PC-9 (cell line): ENCODE measurements at regions not wholly inside any gene's neighbourhood (a gene's known extent, or its start where the extent isn't known, plus 50 kb on each side); places are given as distances from the start of the nearest gene placed in this dataset.

Source experiments
- BruUV-seq: library from RNA; stranded (reverse); fragments of 400-500 nt; replicated peaks from 2 replicates; lab custom pipeline; 2021; lab: Mats Ljungman, UMichigan
- CTCF ChIA-PET: fragments of 300-600 bp; sonication (Branson Sonifier 250); formaldehyde crosslinking; loops from one replicate; lab custom pipeline; 2022; ENCODE audit warnings: antibody characterized with exemption; lab: Charles Lee
- POLR2A ChIA-PET: fragments of 300-600 bp; sonication (Branson Sonifier 250); formaldehyde crosslinking; loops from one replicate; lab custom pipeline; 2022; ENCODE audit warnings: antibody characterized with exemption; ENCODE audit not compliant: unreplicated experiment; lab: Charles Lee
- DNase-seq, 2 experiments: peaks; one replicate each; pipeline versions ENCODE4 v3.0.0 to v3.0.0-alpha.2; 2015 to 2022; ENCODE audit warnings: mixed read lengths in 1 of 2
- H2AFZ ChIP-seq: fragments of 200-600 bp; sonication (generic); 2 replicates; pipeline ENCODE4 v1.8.1; 2017; ENCODE audit warnings: antibody characterized with exemption
- H3F3A ChIP-seq: fragments of 200-600 bp; sonication (generic); 2 replicates; pipeline ENCODE4 v1.8.1; 2017; ENCODE audit warnings: antibody characterized with exemption, mild to moderate bottlenecking, low read depth; ENCODE audit not compliant: insufficient read depth
- H3K27ac ChIP-seq: fragments of 200-600 bp; sonication (generic); 2 replicates; pipeline ENCODE4 v1.6.1; 2016; ENCODE audit warnings: mixed run types
- H3K27me3 ChIP-seq: fragments of 200-600 bp; sonication (generic); 2 replicates; pipeline ENCODE4 v1.6.1; 2016; ENCODE audit warnings: low read depth, mixed run types; ENCODE audit not compliant: insufficient read depth
- H3K36me3 ChIP-seq: fragments of 200-600 bp; sonication (generic); 2 replicates; pipeline ENCODE4 v1.6.1; 2016; ENCODE audit warnings: low read depth, mixed run types
- H3K4me1 ChIP-seq: fragments of 200-600 bp; sonication (generic); replicated peaks from 2 replicates; pipeline ENCODE4 v1.6.1; 2016; ENCODE audit warnings: mixed run types; ENCODE audit not compliant: insufficient read depth
- H3K4me2 ChIP-seq: fragments of 200-600 bp; sonication (generic); 2 replicates; pipeline ENCODE4 v1.6.1; 2017; ENCODE audit warnings: mixed run types
- H3K4me3 ChIP-seq: fragments of 200-600 bp; sonication (generic); 2 replicates; pipeline ENCODE4 v1.6.1; 2016; ENCODE audit warnings: mixed run types
- H3K79me2 ChIP-seq: fragments of 200-600 bp; sonication (generic); 2 replicates; pipeline ENCODE4 v1.6.1; 2017; ENCODE audit warnings: low read depth, mixed run types
- H3K9me2 ChIP-seq: fragments of 200-600 bp; sonication (generic); 2 replicates; pipeline ENCODE4 v1.8.1; 2017; ENCODE audit warnings: mild to moderate bottlenecking; ENCODE audit not compliant: insufficient read depth
- H3K9me3 ChIP-seq: fragments of 200-600 bp; sonication (generic); 2 replicates; pipeline ENCODE4 v1.8.1; 2016; ENCODE audit warnings: low read depth; ENCODE audit not compliant: insufficient read depth
- H4K20me1 ChIP-seq: fragments of 200-600 bp; sonication (generic); 2 replicates; pipeline ENCODE4 v1.8.1; 2017; ENCODE audit not compliant: insufficient read depth
- CTCF ChIP-seq: fragments of 200-600 bp; sonication (generic); conservative IDR thresholded peaks from 2 replicates; pipeline ENCODE4 v1.6.1; 2017; ENCODE audit warnings: mixed run types, antibody characterized with exemption, mild to moderate bottlenecking, moderate library complexity
- EZH2 ChIP-seq: fragments of 200-600 bp; sonication (generic); IDR thresholded peaks from 2 replicates; pipeline ENCODE4 v1.8.0; 2017; ENCODE audit warnings: antibody characterized with exemption, low read depth
- intact Hi-C: fragments of 100-400 bp; cut with micrococcal nuclease; formaldehyde crosslinking; loops from one replicate; pipeline ENCODE4 v1.10.0; 2022; ENCODE audit not compliant: unreplicated experiment

GRCh38 chr17:72553051-72553755 lies 432.4 kb downstream of the SOX9 start:
- ChIA-PET POLR2A (no interaction called here), CTCF (no interaction called here)
- intact Hi-C loops: no loop called here
- peaks cover 19% of the 10 kb centered on the region; the same call in 1 of the 2 replicates for H3F3A ChIP-seq
- H3K9me2 ChIP-seq: no peaks in the 10 kb centered on the region
- no peak overlapping the region for H3K4me2 ChIP-seq
- TF ChIP-seq EZH2 (no peak), CTCF (no peak)
- no peaks in the 10 kb centered on the region for H3K4me1 ChIP-seq
- no peak for DNase-seq
- H4K20me1 ChIP-seq: 0 out of 2 replicates have a peak, but pooled peaks cover 6% of the 10 kb centered on the region
- no peak overlapping the region for H3K27ac ChIP-seq
- no peaks in the 10 kb centered on the region for H3K27me3 ChIP-seq
- H3K4me3 ChIP-seq: no peak overlapping the region
- H3K79me2 ChIP-seq: peaks cover 99% of the 10 kb centered on the region
- no TSS peak for BruUV-seq
- H2AFZ ChIP-seq: no peak overlapping the region
- H3K36me3 ChIP-seq: peaks cover 3% of the 10 kb centered on the region; the same call in 1 of the 2 replicates
- H3K9me3 ChIP-seq: no peaks in the 10 kb centered on the region

- TF ChIP-seq EZH2 (no peak), CTCF (no peak)
- H3K9me3 ChIP-seq: no peaks in the 10 kb centered on the region
- H3K27me3 ChIP-seq: no peaks in the 10 kb centered on the region
- H4K20me1 ChIP-seq: 0 out of 2 replicates have a peak, but pooled peaks cover 6% of the 10 kb centered on the region
- DNase-seq: no peak
- ChIA-PET POLR2A (no interaction called here), CTCF (no interaction called here)
- H3K27ac ChIP-seq: no peak overlapping the region
- no peak overlapping the region for H2AFZ ChIP-seq
- H3K4me3 ChIP-seq: no peak overlapping the region
- no TSS peak for BruUV-seq
- peaks cover 22% of the 10 kb centered on the region; the same call in 1 of the 2 replicates for H3F3A ChIP-seq
- intact Hi-C loops: no loop called here
- H3K36me3 ChIP-seq: no peaks in the 10 kb centered on the region
- no peaks in the 10 kb centered on the region for H3K9me2 ChIP-seq
- H3K4me2 ChIP-seq: no peak overlapping the region
- no peaks in the 10 kb centered on the region for H3K4me1 ChIP-seq
- peaks cover 99% of the 10 kb centered on the region for H3K79me2 ChIP-seq
Observed at GRCh38 chr17:72554508-72554907, 433.7 kb downstream of the SOX9 start.

- no peaks in the 10 kb centered on the region for H3K4me1 ChIP-seq
- H3K27me3 ChIP-seq: no peaks in the 10 kb centered on the region
- peaks cover 99% of the 10 kb centered on the region for H3K79me2 ChIP-seq
- ChIA-PET CTCF (no interaction called here), POLR2A (no interaction called here)
- H2AFZ ChIP-seq: no peak overlapping the region
- H3K4me3 ChIP-seq: no peak overlapping the region
- intact Hi-C loops: loop anchor here (5.0 kb wide), 1 partner anchor 1788 kb away; no protein-coding TSS in a partner anchor
- no peak overlapping the region for H3K27ac ChIP-seq
- 0 out of 2 replicates have a peak, but pooled peaks cover 6% of the 10 kb centered on the region for H4K20me1 ChIP-seq
- H3F3A ChIP-seq: peaks cover 22% of the 10 kb centered on the region; the same call in 1 of the 2 replicates
- H3K4me2 ChIP-seq: no peak overlapping the region
- TF ChIP-seq EZH2 (no peak), CTCF (no peak)
- no TSS peak for BruUV-seq
- no peaks in the 10 kb centered on the region for H3K36me3 ChIP-seq
- H3K9me2 ChIP-seq: no peaks in the 10 kb centered on the region
- H3K9me3 ChIP-seq: no peaks in the 10 kb centered on the region
- DNase-seq: no peak
Observed at GRCh38 chr17:72555052-72555451, 434.2 kb downstream of the SOX9 start.
